HTR-8/SVneo (cell line): ENCODE measurements at regions not wholly inside any gene's neighbourhood (a gene's known extent, or its start where the extent isn't known, plus 50 kb on each side); places are given as distances from the start of the nearest gene placed in this dataset.

ENCODE experiments used
- DNase-seq: peaks from one replicate; pipeline ENCODE4 v3.0.0; 2011; ENCODE audit warnings: low spot score, mixed read lengths; ENCODE audit not compliant: insufficient read length
- FAIRE-seq: peaks from 2 replicates; lab custom pipeline; 2011; peaks lifted over from hg19 to GRCh38; lab: Jason Lieb, UNC

DNA sequence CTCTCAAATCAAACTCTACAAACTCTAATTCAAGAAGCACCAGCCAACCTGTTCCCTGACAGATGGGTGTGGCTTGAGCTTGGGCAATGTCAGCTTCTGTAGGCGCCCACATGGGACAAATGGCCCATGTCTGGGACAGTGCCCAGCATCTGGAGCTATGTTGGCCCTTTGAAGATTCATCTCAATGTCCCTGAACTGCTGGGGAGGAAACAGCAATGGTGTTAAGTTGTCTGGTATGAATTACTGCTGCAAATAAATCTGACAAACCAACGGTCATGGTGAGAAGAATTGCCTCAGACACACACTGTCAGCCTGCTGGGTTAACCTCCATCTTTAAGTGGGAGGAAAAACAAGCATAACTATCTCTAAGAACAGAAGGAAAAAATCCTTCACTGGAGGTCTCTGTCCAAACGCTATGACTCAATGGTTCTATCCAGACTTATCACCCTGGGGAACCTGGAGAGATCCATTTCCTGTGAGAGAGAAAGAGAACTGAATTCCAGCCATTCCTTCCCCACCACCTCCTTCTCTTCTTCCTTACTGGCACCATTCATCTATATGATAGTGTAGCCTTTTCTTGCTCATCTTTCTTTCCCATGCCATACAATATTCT is 274.9 kb downstream of the CDH26 start:
- DNase-seq (no peak), FAIRE-seq (no peak)

DNA sequence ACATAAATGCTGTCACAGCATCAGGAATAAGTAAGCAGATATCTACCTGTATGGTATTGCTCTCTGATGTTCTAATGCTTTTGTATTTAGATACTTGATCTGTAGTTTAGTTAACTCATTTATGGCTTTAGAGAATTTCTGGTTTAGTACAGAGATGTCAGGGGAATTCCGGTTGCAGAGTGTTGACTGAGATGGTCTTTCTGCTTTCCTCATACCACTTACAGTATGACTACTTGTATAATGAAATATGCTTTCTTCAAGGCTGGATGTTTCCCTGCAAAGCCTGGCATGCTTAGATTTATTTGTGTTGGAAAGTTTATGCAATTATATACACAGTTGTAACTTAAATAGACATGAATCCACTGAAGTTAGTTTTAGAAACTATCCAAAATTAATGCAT is 278.4 kb downstream of the CDH26 start:
- FAIRE-seq (peak; percentile 46), DNase-seq (no peak)

DNA sequence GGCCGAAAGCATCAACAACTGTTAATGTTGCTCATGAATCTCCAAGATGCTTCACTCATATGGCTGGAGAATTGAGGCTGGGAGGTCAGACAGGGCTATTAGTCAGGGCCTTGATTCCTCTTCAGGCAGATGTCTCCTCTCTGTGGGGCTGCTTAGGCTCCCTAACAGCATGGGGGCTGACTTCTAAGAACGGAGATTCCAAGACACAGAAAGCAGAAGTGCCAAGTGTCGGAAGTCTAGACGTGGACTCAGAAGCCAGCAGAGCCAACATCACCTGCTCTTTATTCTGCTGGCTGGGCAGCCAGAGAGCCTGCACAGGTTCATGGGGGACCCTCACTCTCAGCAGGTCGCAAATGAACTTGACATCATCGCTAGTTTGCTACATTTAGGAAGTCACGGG is 279.8 kb downstream of the CDH26 start:
- no peak for DNase-seq

DNA sequence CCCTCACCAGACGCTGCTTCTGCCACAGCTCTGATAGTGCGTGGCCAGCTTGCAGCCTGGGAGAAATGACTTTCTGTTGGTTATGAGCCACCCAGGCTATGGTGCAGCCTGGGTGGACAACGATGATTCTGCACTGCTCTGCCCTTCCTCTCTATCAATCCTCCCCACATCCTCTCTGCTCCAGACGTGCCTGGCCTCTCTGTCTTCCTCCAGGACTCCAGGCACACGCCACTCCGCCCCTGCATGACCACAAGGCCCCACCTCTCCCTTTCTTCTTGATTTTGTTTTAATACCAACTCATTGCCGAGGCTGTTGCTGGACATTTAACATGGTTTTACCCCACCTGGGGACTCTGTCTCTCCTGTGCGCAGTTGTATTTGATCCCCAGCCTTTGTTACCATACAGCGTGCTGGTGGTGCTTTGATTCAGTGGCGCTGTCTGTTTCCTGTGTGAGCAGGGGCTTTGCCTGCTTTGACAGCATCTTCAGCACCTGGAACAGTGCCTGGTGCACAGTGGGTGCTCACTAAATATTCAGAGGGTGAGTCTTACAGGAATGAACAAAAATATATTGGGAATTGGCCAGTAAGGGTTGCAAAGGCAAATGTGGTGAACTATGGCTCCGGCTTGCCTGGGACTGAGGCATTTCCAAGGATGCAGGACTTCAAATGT is 280.9 kb downstream of the CDH26 start:
- DNase-seq (no peak), FAIRE-seq (no peak)

More for the DNA sequence above, 279.8 kb downstream of the CDH26 start:
- no peak for FAIRE-seq

DNA sequence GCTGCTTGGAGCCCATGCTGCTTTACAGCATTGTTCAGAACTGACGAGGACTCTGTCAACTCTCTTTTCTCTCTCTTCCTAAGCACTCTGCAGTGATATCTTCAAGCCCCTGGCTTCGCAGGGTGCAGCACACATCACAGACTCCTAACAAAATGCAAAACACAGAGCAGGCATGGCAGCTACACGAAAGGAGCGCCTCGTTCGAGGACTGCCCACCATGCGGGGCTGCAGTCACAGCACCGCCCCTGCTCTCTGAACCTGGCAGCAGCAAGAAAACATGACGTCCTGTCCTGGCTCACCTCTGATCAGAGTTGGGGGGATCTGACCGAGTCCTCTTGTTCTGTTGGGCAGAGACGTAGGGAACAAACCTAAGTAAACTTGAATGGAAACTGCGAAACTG is 281.7 kb downstream of the CDH26 start:
- DNase-seq (no peak), FAIRE-seq (peak; percentile 38)

DNA sequence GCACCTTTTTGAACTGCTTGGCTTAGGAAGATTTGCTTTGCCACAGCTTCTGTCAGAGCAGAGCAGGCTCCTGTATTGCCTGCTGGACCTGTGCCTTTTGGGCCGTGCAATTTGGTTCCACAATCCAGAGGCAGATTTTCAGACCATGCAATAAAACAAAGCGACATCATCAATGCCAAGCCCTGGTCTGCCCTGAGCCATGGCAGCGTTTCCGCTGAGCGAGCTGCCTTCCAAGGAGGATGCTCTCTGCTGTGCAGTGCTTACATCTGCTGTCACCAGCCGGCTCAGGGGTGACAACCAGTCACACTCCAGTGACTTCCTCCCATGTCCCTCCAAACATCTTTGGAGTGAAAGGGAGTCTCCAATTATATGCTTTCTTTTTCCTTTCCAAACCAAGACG is 282.2 kb downstream of the CDH26 start:
- peak; percentile 70 for FAIRE-seq
- DNase-seq: no peak

DNA sequence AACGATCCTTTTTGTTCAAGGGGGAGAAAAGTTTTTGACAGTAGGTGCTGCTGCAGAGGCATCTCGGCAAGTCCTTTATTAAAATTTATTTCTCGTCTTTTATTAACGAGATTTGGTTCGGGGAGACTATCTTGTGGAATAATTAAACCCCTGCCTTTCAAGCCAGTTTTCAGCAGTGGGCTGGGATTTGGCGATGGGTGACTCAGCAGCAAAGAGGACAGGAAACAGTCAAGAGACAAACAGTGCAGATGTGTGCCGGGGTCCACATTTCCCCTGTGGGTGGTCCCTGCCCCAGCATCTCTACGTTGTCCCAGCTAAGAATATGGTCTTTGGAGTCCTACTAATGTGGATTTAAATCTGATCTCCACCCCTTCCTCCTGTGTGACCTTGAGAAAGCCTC is 282.8 kb downstream of the CDH26 start:
- no peak for FAIRE-seq
- no peak for DNase-seq

DNA sequence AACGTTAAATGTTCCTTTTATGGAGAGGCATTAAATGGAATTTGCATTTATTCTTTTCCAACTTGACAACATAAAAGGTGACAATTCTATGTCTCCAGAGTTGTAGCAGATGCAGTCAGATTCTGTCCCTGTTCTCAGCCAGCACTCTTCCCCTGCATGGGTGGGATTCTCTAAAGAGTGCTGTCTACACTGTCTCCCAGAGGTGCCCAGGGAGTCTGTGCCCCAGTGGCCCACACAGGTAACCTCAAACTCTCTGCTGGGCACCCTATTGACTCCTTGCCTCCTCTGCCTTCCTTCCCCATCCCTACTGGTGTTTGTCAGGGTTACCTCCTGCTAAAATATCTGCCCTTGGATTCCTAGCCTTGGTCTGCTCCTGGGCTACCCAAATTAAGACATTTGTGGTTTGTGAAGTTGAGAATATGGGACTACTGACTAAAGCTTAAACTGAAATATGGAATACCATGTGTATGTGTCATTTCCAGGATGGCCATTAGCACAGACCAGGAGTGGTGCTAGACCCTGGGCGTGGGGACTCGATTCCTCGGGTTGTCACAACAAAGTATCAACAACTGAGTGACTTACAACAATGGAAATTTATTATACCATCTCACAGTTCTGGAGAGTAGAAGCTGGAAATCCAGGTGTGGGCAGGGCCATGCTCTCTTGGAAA is 284.7 kb downstream of the CDH26 start:
- peak; percentile 84 for FAIRE-seq
- DNase-seq: peak; percentile 52

DNA sequence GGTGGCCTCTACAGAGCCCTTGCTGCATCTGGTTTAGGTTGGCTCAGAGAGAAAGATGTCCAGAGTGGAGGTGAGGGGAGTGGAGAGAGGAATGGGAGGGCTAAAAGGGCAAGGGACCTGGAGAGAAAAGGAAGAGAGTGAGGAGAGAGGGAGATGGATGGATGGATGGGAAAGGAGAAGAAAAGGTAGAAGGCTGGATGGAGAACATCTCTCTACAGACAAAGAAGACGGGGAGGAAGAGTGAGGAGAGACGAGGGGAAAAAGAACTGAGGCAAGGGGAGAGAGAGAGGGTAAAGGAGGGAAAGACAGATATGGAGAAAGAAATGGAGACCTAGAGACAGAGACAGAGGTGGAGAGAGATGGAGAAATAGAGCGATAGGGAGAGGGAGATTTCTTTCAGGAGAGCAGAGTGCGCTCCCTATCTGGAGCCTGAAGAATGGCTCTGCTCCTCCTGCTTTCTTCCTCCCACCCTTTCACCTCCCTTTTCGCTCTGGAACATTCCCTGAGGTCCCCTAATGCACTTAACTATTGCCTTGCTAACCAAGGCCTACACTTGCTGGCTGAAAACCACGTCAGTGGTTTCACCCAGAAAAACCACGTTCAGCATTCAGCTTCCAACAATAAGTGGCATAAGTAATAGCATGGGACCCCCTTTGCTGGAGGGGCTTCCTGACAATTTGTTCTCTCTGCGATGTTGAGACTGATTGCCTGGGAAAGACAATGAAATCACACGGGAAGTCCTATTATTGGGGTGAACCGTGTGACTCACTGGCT is 286.3 kb downstream of the CDH26 start:
- DNase-seq: no peak
- FAIRE-seq: peak; percentile 52

DNA sequence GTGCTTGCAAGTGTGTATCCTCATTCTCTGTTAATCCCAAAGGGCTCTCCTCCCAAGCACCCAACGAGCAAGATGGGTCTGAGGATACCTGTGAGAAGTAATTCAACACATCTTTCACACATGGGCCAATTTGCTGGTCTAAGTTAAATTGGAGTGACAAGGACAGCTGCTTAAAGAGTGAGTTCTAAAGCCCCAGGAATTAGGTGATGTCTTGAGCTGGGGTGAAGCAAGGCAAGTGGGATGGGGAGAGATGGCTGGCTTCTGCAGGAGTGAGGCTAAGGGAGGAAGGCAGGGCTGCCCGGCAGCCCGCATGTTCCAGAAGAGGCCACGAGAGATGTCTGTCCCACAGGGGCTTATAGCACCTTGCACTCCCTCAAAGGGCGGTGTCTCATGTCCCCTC is 288.5 kb downstream of the CDH26 start:
- no peak for DNase-seq
- peak; percentile 83 for FAIRE-seq

DNA sequence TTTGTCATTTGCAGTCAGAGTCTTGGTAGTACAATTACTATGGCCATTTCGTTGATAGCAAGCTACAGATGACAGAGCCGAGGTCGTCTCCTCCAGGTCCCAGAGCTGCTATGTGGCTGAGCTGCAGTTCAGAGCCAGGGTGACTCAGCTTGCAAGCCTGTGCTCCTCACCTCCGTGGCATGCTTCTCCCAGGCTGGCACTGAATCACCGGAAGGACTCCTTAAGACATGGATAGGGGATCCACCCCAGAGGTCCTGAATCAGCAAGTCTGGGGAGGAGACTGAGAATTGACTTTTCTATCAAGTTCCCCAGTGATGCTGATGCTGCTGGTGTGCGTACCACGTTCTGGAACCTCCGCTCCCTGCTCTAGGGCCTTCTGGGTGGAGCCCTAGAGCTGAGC is 291.2 kb downstream of the CDH26 start:
- FAIRE-seq (peak; percentile 100), DNase-seq (peak; percentile 99)

DNA sequence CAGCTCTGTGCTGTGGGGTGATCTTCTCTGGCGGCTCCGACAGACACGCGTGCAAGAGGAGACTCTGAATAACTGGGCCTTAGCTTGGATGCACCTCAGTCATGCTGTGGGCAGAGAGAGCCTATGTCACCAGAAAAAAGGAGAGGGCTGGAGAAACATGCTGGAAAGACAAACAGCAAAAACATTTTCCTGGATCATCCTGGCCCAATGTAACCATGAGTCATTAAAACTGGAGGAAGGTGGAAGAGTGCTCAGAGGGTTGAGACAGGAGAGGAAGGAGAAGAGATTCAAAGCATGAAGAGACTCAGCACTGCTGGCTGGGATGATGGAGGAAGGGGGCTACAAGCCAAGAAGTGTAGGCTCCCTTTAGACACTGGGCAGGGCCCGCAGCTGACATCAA is 292.0 kb downstream of the CDH26 start:
- no peak for DNase-seq
- no peak for FAIRE-seq

DNA sequence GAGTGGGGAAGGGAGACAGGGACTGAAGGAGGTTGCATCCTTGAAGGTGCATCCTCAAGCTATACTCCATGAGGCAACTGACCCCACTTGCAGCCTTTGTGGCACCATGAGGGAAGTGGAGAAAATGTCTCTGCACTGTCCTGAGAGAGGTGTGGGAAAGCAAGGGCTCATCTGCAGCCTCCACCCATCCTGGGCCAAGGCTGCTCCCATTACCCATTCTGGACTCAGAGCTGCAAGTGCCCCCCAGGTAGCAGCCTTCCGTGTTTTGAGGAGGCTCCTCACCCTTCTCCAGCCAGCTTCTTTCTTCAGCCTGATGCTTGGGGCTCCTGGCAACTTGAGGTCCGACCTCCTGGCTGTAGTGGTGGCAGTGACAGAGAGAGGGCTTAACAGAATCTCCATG is 294.6 kb downstream of the CDH26 start:
- FAIRE-seq: peak; percentile 83

DNA sequence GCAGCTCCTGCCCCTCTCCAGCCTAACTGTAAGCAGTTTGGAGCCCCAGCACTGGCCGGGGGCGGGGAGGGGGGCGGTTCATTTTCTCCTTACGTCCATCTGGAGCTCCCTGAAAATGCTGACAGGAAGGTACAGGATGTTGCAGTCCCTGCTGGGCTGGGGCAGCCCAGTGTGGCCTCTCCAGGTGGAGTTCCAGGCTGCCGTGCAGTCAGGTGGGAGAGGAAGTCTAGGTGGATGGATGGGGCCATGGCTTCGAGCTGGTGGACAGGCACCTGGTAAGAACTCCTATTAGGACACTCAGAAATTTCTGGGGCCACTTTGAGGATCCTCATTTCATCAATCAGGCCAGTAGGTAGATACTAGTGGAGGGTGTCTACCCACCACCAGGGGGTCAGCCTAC is 295.2 kb downstream of the CDH26 start:
- DNase-seq (no peak), FAIRE-seq (no peak)

More for the DNA sequence above, 294.6 kb downstream of the CDH26 start:
- DNase-seq: no peak

DNA sequence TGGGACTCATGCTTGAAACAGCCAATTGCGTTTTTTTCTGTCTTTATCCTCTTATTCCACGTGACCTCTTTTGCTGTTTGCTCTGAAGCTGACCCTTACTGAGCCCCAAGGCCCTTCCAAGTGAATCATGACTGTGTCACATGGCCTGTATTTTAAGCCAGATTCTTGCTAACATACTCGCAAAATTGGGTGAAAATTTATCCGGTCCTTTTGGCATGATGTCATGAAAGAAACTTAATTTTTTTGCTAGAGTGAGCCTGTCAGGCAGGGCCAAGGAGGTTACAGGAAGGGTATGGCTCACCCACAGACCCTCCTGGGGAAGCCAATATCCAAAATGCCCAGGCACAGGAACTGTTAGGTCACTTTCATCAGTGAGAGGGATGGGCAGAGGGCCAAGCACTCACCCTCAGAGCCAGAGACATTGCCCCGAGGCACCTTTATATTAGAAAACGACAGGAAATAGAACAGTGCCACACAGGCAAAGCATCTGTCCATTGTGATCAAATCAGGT is 296.7 kb downstream of the CDH26 start:
- FAIRE-seq (peak; percentile 93), DNase-seq (peak; percentile 81)

DNA sequence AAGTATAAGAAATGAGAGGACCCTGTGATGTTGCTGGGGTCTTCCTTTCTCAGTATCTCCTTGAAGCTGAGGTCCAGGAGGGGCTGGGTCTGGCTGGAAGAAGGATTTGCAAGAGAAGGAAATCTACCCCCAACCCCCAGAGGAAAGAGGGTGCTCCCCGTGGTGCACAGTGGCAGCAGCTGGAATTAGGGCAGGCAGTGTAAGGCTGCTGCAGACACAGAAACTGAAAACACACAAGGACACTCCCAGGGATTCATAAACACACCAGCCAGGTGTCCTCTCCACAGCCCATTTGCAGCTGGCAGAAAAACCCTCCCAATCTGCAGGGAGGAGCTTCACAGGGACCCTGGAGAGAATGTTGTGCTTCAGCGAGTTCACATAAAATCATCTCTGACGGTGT is 297.2 kb downstream of the CDH26 start:
- FAIRE-seq (no peak), DNase-seq (no peak)

DNA sequence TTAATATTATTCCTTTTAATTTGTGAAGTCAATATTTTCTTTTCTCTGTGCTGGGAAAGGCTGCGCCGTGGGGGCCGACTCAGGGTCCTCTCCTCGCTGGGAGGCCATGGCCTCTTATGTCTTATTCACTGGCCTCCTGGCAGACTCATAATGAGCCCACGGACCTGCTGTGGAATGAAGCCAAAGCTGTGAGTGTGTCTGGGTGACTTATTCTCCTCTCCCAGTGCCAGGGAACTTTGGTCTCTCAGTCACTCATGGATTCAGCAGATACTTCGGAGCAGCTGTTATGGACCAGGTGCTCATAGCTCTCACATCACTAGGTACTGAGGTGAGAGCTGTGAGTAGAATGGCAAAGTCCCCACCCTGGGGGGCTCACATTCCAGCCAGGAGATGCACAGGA is 297.6 kb downstream of the CDH26 start:
- FAIRE-seq (peak; percentile 91), DNase-seq (peak; percentile 36)

DNA sequence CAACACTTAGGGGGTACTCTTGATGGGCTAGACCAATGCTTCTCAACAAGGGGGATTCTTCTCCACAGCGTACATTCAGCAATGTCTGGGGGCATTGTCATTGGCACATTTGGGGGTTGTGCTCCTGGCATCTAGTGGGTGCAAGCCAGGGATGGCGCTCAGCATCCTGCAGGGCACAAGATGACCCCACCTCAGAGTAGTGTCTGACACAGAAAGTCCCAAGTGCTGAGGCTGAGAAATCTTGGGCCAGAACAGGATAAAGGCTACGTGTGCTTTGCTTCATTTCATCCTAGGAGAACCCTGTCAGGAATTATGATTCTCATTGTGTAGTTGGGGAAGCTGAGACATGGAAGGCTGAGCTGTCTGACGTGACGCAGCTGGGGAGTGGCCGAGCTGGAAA is 298.6 kb downstream of the CDH26 start:
- DNase-seq (no peak), FAIRE-seq (peak; percentile 81)

DNA sequence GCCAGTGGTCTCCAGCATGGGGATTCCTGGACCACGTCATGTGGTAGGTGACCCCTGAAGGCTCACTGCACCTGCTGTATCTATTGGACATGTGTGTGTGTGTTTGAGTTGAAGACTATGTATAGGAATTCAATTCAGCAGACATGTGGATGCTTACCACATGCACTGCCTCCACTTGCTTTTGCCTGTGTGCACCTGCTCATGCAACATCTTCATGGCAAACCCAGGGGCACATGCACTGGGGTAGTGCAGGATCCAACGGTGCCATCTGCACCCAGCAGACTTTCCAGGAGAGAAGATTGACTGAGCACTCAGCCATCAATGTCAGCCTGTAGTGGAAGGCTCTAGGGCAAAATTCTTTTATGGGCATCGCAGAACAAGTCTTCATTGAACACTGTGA is 299.4 kb downstream of the CDH26 start:
- DNase-seq (no peak), FAIRE-seq (peak; percentile 95)

DNA sequence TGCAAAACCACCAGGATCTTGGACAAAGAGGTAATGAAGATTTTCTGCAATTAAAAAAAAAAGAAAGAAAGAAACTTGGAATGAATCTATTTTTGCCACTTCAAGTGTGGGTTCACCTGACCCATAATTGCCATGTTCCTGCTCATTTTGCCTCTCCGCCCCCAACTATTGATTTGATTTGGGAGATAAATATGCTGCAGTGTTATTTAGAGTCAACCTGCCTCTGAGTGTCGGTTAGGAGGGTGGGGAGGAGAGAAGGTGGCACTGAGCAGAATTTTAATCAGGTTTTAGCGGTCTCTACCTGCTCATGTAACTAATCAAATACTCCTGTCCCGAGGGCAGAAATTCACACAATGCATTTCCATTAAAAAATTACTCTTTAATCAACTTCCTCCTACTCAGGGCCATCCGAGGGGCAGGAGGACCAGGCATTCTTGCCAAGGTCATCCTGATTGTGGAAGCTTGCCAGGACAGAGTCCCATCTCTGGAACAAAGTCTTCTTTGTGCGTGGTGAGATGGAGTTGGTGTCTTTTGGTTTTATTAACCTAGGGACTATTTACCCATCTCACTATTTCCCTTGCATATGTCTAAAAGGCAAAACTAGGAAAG is 300.1 kb downstream of the CDH26 start:
- no peak for DNase-seq
- FAIRE-seq: no peak
